DMS53 (cell line): ENCODE measurements at regions not wholly inside any gene's neighbourhood (a gene's known extent, or its start where the extent isn't known, plus 50 kb on each side); places are given as distances from the start of the nearest gene placed in this dataset.
"Not testable (repeated sequence)": the region's sequence is repeated elsewhere in the genome, so short reads cannot be mapped to it uniquely, and the experiment has no call there.

Experiments used
- DNase-seq: peaks from one replicate; lab custom pipeline; 2025; lab: John Stamatoyannopoulos, UW

GRCh38 chr3:124636863-124637296 lies 93.4 kb upstream of the UMPS start:
- DNase-seq: peak; percentile 12

- DNase-seq: no peak
Observed at GRCh38 chr3:124639406-124640237, 90.6 kb upstream of the UMPS start.

GRCh38 chr3:124640635-124641306 lies 89.5 kb upstream of the UMPS start:
- DNase-seq: no peak

GRCh38 chr3:124643453-124643852 lies 86.8 kb upstream of the UMPS start:
- DNase-seq: no peak

GRCh38 chr3:124646186-124646585 lies 84.1 kb upstream of the UMPS start:
- peak; percentile 46 for DNase-seq

- DNase-seq: peak; percentile 9
Observed at GRCh38 chr3:124648551-124648950, 81.7 kb upstream of the UMPS start.

GRCh38 chr3:124650798-124651197 lies 79.5 kb upstream of the UMPS start:
- DNase-seq: no peak

- not testable (repeated sequence) for DNase-seq
Observed at GRCh38 chr3:124651416-124651815, 78.8 kb upstream of the UMPS start.

GRCh38 chr3:124652009-124652408 lies 78.2 kb upstream of the UMPS start:
- no peak for DNase-seq

GRCh38 chr3:124653071-124653796 lies 77.0 kb upstream of the UMPS start:
- no peak for DNase-seq

- DNase-seq: no peak
Observed at GRCh38 chr3:124653797-124654469, 76.3 kb upstream of the UMPS start.

GRCh38 chr3:124654470-124654845 lies 75.8 kb upstream of the UMPS start:
- no peak for DNase-seq

GRCh38 chr3:124656531-124656930 lies 73.7 kb upstream of the UMPS start:
- DNase-seq: no peak

GRCh38 chr3:124657138-124657537 lies 73.1 kb upstream of the UMPS start:
- DNase-seq: no peak

GRCh38 chr3:124658270-124658669 lies 72.0 kb upstream of the UMPS start:
- DNase-seq: no peak

GRCh38 chr3:124659175-124659574 lies 71.1 kb upstream of the UMPS start:
- no peak for DNase-seq

GRCh38 chr3:124660599-124660998 lies 69.7 kb upstream of the UMPS start:
- no peak for DNase-seq

- no peak for DNase-seq
Observed at GRCh38 chr3:124663690-124664089, 66.6 kb upstream of the UMPS start.

GRCh38 chr3:124664804-124665203 lies 65.4 kb upstream of the UMPS start:
- no peak for DNase-seq

GRCh38 chr3:124666067-124666466 lies 64.2 kb upstream of the UMPS start:
- no peak for DNase-seq

- DNase-seq: no peak
Observed at GRCh38 chr3:124669470-124669869, 60.8 kb upstream of the UMPS start.

GRCh38 chr3:124671106-124671505 lies 59.1 kb upstream of the UMPS start:
- no peak for DNase-seq
